ENCODE measurements at regions not wholly inside any gene's neighbourhood (a gene's known extent, or its start where the extent isn't known, plus 50 kb on each side); places are given as distances from the start of the nearest gene placed in this dataset.

DNA sequence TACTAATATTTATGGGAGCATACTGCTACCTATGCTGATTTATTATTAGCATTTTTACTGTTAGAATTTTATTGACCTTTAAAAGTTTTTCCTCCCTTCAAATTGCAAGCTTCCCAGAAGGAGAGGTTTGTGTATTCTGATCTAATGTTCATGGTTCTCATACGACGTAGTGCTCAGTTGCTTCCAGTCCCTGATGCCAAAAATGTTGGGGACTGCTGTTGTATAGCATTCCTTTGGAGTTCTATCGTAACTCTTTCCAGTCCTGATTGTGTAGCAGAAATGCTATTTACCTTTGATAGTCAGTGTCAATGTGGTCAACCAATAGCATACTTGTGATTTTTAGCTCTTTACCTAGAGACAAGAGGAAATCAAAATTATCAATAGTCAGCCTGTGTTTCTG is 69.5 kb upstream of the ZSWIM2 start:
- TF ChIP-seq SREBF2 (IDR thresholded peaks at IDR 0.05; ENCODE audit: low read length) (no peak), TARDBP (IDR thresholded peaks at IDR 0.05; ENCODE audit: borderline replicate concordance) (no peak), IRF3 (IDR thresholded peaks at IDR 0.05) (no peak), ZNF207 (IDR thresholded peaks at IDR 0.05; ENCODE audit: borderline replicate concordance) (no peak)
- DNase-seq (ENCODE audit: low read depth, low spot score) (no peak), ATAC-seq (no peak), FAIRE-seq (no peak)
- no peak overlapping the region for H3K9ac ChIP-seq (ENCODE audit: control insufficient read depth, insufficient read depth, low read length)
- WGBS (ENCODE audit: insufficient coverage, insufficient replicate concordance, low lambda C conversion rate, missing lambda C conversion rate) = 29% methylated on average over 3 of the region's 3 CpGs
- H3K4me2 ChIP-seq (ENCODE audit: control insufficient read depth, insufficient read depth) = no peak overlapping the region
- no peaks in the 10 kb centered on the region for H3K27me3 ChIP-seq (replicated peaks in 1 of 2; ENCODE audit: control insufficient read depth in 2 of 2, insufficient read depth in 2 of 2, low read length in 1 of 2)
- H3K4me3 ChIP-seq = no peak overlapping the region
- peaks cover 3% of the 10 kb centered on the region; the same call in 1 of the 2 replicates for H3K4me1 ChIP-seq (ENCODE audit: control insufficient read depth, insufficient read depth, low read length)
- no peaks in the 10 kb centered on the region for H3K79me2 ChIP-seq (ENCODE audit: control insufficient read depth, insufficient read depth, low read length)
- no peak overlapping the region for H2AFZ ChIP-seq (ENCODE audit: control insufficient read depth, low read depth, low read length)
- in situ Hi-C loops (cut with MboI) = no loop called here
- ChIA-PET RAD21 (ENCODE audit: unreplicated experiment) (interaction anchor here (1.5 to 2.0 kb wide), 3 partner anchors 15 to 529 kb away, joined by 3 to 6 read pairs (median 6); partner anchors contain the start of gene CALCRL), SMC1A (ENCODE audit: uncharacterized antibody, unreplicated experiment) (interaction anchor here (0.7 to 3.2 kb wide), 11 partner anchors 8 to 133 kb away, joined by 3 to 12 read pairs (median 6); no protein-coding TSS in a partner anchor), CTCF (interaction anchor here (0.6 to 1.2 kb wide), 2 partner anchors 11 to 73 kb away, joined by 3 read pairs; no protein-coding TSS in a partner anchor), POLR2A (no interaction called here)
- no peaks in the 10 kb centered on the region for H4K20me1 ChIP-seq (ENCODE audit: control insufficient read depth, insufficient read depth)
- BruUV-seq (replicated peaks) = no TSS peak
- H3K36me3 ChIP-seq (ENCODE audit: control insufficient read depth in 2 of 2, insufficient read depth in 2 of 2, low read length in 1 of 2) = no peaks in the 10 kb centered on the region
- intact Hi-C loops (cut with micrococcal nuclease; ENCODE audit: unreplicated experiment) = no loop called here
- no peaks in the 10 kb centered on the region for H3K9me3 ChIP-seq (replicated peaks; ENCODE audit: control insufficient read depth, insufficient read depth, low read length)
- H3K27ac ChIP-seq (ENCODE audit: control insufficient read depth, insufficient read depth) = no peak overlapping the region

DNA sequence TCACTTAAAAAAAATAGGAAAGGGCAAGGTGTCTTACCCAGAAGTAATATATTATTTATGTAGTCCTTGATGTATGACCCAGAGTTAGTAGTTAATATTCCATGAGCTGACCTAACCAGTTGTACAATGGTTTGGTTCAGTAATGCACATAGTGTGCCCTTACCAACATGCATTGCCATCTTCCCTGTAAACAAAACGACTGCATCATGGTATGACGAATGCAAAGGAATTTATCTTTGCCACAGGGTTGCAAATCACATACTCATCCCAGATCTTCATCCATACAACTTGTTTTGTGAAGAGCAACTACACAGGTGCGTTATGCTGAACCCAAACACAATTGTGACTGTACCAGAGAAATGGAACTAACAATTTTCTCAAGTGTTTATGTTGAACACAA is 68.9 kb upstream of the ZSWIM2 start:
- Histone ChIP-seq H3K36me3 (ENCODE audit: control insufficient read depth in 2 of 2, insufficient read depth in 2 of 2, low read length in 1 of 2) (no peaks in the 10 kb centered on the region), H3K4me2 (ENCODE audit: control insufficient read depth, insufficient read depth) (no peak overlapping the region), H3K27me3 (replicated peaks in 1 of 2; ENCODE audit: control insufficient read depth in 2 of 2, insufficient read depth in 2 of 2, low read length in 1 of 2) (no peaks in the 10 kb centered on the region), H4K20me1 (ENCODE audit: control insufficient read depth, insufficient read depth) (no peaks in the 10 kb centered on the region), H3K27ac (ENCODE audit: control insufficient read depth, insufficient read depth) (no peak overlapping the region), H3K4me1 (ENCODE audit: control insufficient read depth, insufficient read depth, low read length) (peaks cover 3% of the 10 kb centered on the region; the same call in 1 of the 2 replicates), H3K4me3 (no peak overlapping the region), H2AFZ (ENCODE audit: control insufficient read depth, low read depth, low read length) (no peak overlapping the region), H3K9ac (ENCODE audit: control insufficient read depth, insufficient read depth, low read length) (no peak overlapping the region), H3K79me2 (ENCODE audit: control insufficient read depth, insufficient read depth, low read length) (no peaks in the 10 kb centered on the region), H3K9me3 (replicated peaks; ENCODE audit: control insufficient read depth, insufficient read depth, low read length) (no peaks in the 10 kb centered on the region)
- ChIA-PET CTCF (interaction anchor here (1.2 kb wide), 1 partner anchor 10 kb away, joined by 3 read pairs; no protein-coding TSS in a partner anchor), POLR2A (no interaction called here), SMC1A (ENCODE audit: uncharacterized antibody, unreplicated experiment) (interaction anchor here (1.8 to 3.2 kb wide), 2 partner anchors 13 to 14 kb away, joined by 8 to 12 read pairs; no protein-coding TSS in a partner anchor), RAD21 (ENCODE audit: unreplicated experiment) (interaction anchor here (1.5 to 2.0 kb wide), 2 partner anchors 15 to 530 kb away, joined by 3 to 6 read pairs; partner anchors contain the start of gene CALCRL)
- intact Hi-C loops (cut with micrococcal nuclease; ENCODE audit: unreplicated experiment) = no loop called here
- in situ Hi-C loops (cut with MboI) = no loop called here
- ATAC-seq = no peak
- no peak for FAIRE-seq
- TF ChIP-seq ZNF24 (IDR thresholded peaks at IDR 0.05) (no peak), NR2F1 (conservative IDR thresholded peaks at IDR 0.05) (no peak), TCF3 (IDR thresholded peaks at IDR 0.05; ENCODE audit: borderline replicate concordance, insufficient read depth, low read depth, low read length) (no peak), NFIC (IDR thresholded peaks at IDR 0.05; ENCODE audit: low read depth, low read length) (no peak), YY1 (IDR thresholded peaks at IDR 0.05; ENCODE audit: low read depth, low read length) (no peak), CHD1 (IDR thresholded peaks at IDR 0.05; ENCODE audit: low read depth, low read length) (no peak), TAF1 (IDR thresholded peaks at IDR 0.05; ENCODE audit: borderline replicate concordance, low read depth, low read length) (no peak), TBL1XR1 (IDR thresholded peaks at IDR 0.05; ENCODE audit: low read depth, low read length) (no peak)
- TF ChIP-seq, protein P1, sequence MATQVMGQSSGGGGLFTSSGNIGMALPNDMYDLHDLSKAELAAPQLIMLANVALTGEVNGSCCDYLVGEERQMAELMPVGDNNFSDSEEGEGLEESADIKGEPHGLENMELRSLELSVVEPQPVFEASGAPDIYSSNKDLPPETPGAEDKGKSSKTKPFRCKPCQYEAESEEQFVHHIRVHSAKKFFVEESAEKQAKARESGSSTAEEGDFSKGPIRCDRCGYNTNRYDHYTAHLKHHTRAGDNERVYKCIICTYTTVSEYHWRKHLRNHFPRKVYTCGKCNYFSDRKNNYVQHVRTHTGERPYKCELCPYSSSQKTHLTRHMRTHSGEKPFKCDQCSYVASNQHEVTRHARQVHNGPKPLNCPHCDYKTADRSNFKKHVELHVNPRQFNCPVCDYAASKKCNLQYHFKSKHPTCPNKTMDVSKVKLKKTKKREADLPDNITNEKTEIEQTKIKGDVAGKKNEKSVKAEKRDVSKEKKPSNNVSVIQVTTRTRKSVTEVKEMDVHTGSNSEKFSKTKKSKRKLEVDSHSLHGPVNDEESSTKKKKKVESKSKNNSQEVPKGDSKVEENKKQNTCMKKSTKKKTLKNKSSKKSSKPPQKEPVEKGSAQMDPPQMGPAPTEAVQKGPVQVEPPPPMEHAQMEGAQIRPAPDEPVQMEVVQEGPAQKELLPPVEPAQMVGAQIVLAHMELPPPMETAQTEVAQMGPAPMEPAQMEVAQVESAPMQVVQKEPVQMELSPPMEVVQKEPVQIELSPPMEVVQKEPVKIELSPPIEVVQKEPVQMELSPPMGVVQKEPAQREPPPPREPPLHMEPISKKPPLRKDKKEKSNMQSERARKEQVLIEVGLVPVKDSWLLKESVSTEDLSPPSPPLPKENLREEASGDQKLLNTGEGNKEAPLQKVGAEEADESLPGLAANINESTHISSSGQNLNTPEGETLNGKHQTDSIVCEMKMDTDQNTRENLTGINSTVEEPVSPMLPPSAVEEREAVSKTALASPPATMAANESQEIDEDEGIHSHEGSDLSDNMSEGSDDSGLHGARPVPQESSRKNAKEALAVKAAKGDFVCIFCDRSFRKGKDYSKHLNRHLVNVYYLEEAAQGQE (IDR thresholded peaks at IDR 0.05; ENCODE audit: low read depth, low read length) = no peak
- no peak for DNase-seq (ENCODE audit: low read depth, low spot score)
- WGBS (ENCODE audit: insufficient coverage, insufficient replicate concordance, low lambda C conversion rate, missing lambda C conversion rate) = 2% methylated on average over 3 of the region's 3 CpGs
- BruUV-seq (replicated peaks) = no TSS peak

All from GM12878 (cell line).